ENCODE measurements at regions not wholly inside any gene's neighbourhood (a gene's known extent, or its start where the extent isn't known, plus 50 kb on each side); places are given as distances from the start of the nearest gene placed in this dataset.

- Histone ChIP-seq H3K9me3 (ENCODE audit: control insufficient read depth, insufficient read depth, low read length) (no peaks in the 10 kb centered on the region), H3F3A (ENCODE audit: control insufficient read depth, insufficient read depth) (no peaks in the 10 kb centered on the region), H3K4me2 (ENCODE audit: low read length) (no peak overlapping the region), H3K4me3 (ENCODE audit: low read length) (no peak overlapping the region), H3K4me1 (ENCODE audit: control insufficient read depth, low read length) (no peaks in the 10 kb centered on the region), H3K36me3 (ENCODE audit: control insufficient read depth, low read length) (no peaks in the 10 kb centered on the region), H3K79me2 (ENCODE audit: control insufficient read depth, low read length) (no peaks in the 10 kb centered on the region), H3K27ac (ENCODE audit: low read depth, low read length) (no peak overlapping the region), H3K27me3 (ENCODE audit: control insufficient read depth, low read length) (no peaks in the 10 kb centered on the region), H4K20me1 (ENCODE audit: control insufficient read depth, insufficient read depth, low read depth, low read length) (no peaks in the 10 kb centered on the region), H3K9me2 (replicated peaks; ENCODE audit: control insufficient read depth, low read length) (no peaks in the 10 kb centered on the region; the same call in 1 of the 2 replicates)
- no peak for TF ChIP-seq EZH2phosphoT487 (IDR thresholded peaks at IDR 0.05; ENCODE audit: borderline replicate concordance, low read length)
- TF ChIP-seq CTCF (IDR thresholded peaks at IDR 0.05; ENCODE audit: low read depth, low read length, poor library complexity, severe bottlenecking): no peak
These were observed 64.7 kb upstream of the LPAR1 start for GRCh38 chr9:111102793-111103464.

GRCh38 chr9:111099199-111100008, 61.1 kb upstream of the LPAR1 start:
- TF ChIP-seq CTCF (IDR thresholded peaks at IDR 0.05; ENCODE audit: low read depth, low read length, poor library complexity, severe bottlenecking) (no peak), EZH2phosphoT487 (IDR thresholded peaks at IDR 0.05; ENCODE audit: borderline replicate concordance, low read length) (no peak)
- Histone ChIP-seq H3K27me3 (ENCODE audit: control insufficient read depth, low read length) (peaks cover 3% of the 10 kb centered on the region; the same call in 1 of the 2 replicates), H3K4me2 (ENCODE audit: low read length) (no peak overlapping the region), H3K4me3 (ENCODE audit: low read length) (no peak overlapping the region), H3K9me3 (ENCODE audit: control insufficient read depth, insufficient read depth, low read length) (no peaks in the 10 kb centered on the region), H3K9me2 (replicated peaks; ENCODE audit: control insufficient read depth, low read length) (no peaks in the 10 kb centered on the region; the same call in 1 of the 2 replicates), H3K4me1 (ENCODE audit: control insufficient read depth, low read length) (no peaks in the 10 kb centered on the region), H3K36me3 (ENCODE audit: control insufficient read depth, low read length) (no peaks in the 10 kb centered on the region), H4K20me1 (ENCODE audit: control insufficient read depth, insufficient read depth, low read depth, low read length) (no peaks in the 10 kb centered on the region), H3F3A (ENCODE audit: control insufficient read depth, insufficient read depth) (no peaks in the 10 kb centered on the region), H3K27ac (ENCODE audit: low read depth, low read length) (no peak overlapping the region), H3K79me2 (ENCODE audit: control insufficient read depth, low read length) (no peaks in the 10 kb centered on the region)

- no peaks in the 10 kb centered on the region for H3K4me1 ChIP-seq (ENCODE audit: control insufficient read depth, low read length)
- H3K79me2 ChIP-seq (ENCODE audit: control insufficient read depth, low read length): no peaks in the 10 kb centered on the region
- H3K27ac ChIP-seq (ENCODE audit: low read depth, low read length): no peak overlapping the region
- H3K27me3 ChIP-seq (ENCODE audit: control insufficient read depth, low read length): peaks cover 3% of the 10 kb centered on the region; the same call in 1 of the 2 replicates
- no peaks in the 10 kb centered on the region; the same call in 1 of the 2 replicates for H3K9me2 ChIP-seq (replicated peaks; ENCODE audit: control insufficient read depth, low read length)
- no peaks in the 10 kb centered on the region for H3K9me3 ChIP-seq (ENCODE audit: control insufficient read depth, insufficient read depth, low read length)
- no peak overlapping the region for H3K4me3 ChIP-seq (ENCODE audit: low read length)
- H4K20me1 ChIP-seq (ENCODE audit: control insufficient read depth, insufficient read depth, low read depth, low read length): no peaks in the 10 kb centered on the region
- H3F3A ChIP-seq (ENCODE audit: control insufficient read depth, insufficient read depth): no peaks in the 10 kb centered on the region
- TF ChIP-seq CTCF (IDR thresholded peaks at IDR 0.05; ENCODE audit: low read depth, low read length, poor library complexity, severe bottlenecking): no peak
- TF ChIP-seq EZH2phosphoT487 (IDR thresholded peaks at IDR 0.05; ENCODE audit: borderline replicate concordance, low read length): no peak
- no peaks in the 10 kb centered on the region for H3K36me3 ChIP-seq (ENCODE audit: control insufficient read depth, low read length)
- no peak overlapping the region for H3K4me2 ChIP-seq (ENCODE audit: low read length)
These were observed 59.8 kb upstream of the LPAR1 start for GRCh38 chr9:111098093-111098492.
